ENCODE measurements at regions not wholly inside any gene's neighbourhood (a gene's known extent, or its start where the extent isn't known, plus 50 kb on each side); places are given as distances from the start of the nearest gene placed in this dataset.

DNA sequence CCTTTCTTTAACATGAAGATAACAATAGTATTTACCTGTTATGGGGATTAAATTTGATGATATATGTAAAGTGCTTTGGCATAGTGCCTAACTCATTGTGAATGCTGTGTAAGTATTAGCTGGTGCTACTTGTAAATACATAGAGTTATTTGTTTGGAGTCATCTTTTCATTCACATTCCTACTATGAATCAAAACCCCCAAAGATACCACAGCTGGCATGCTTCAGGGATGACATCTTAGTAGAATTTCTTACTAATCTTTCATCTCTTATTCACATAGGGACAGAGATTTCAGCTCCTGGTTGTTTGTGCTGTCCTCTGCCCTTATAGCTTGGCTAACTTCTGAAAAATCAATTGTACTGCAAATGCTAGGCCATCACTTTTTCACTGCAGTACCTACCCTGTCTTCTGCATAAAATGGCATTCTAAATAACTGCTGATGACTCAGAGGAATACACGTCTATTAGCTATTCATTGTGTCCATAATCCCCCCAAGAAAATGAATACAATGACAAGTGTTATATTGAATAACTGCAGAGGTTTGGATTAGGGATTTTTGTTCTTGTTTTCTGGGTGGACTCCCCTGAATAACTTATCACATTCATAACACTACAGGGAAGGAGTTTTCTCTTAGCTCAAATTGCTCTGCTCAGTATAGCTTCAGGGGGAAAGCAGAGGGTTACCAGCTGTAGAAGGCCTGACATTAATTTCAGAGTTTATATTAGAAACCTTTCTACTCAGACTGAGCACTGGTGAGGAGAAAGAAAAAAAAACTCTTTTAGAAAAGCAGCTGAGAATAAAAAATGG is 192.2 kb upstream of the C9orf72 start:
- Histone ChIP-seq H3K4me1 (peaks cover 5% of the 10 kb centered on the region), H3F3A (ENCODE audit: low read depth) (no peaks in the 10 kb centered on the region), H3K4me3 (no peak overlapping the region), H3K79me2 (ENCODE audit: low read depth) (no peaks in the 10 kb centered on the region), H3K27me3 (no peaks in the 10 kb centered on the region), H3K9me3 (ENCODE audit: low read depth) (no peaks in the 10 kb centered on the region), H3K4me2 (no peak overlapping the region), H3K27ac (no peak overlapping the region), H3K9ac (no peak overlapping the region), H4K20me1 (ENCODE audit: low read depth) (no peaks in the 10 kb centered on the region), H2AFZ (replicated peaks) (no peak overlapping the region), H3K36me3 (no peaks in the 10 kb centered on the region)
- peaks cover 9% of the 10 kb centered on the region for H3K27me3 Mint-ChIP-seq (ENCODE audit: insufficient read depth, low read depth)
- no peak for DNase-seq (ENCODE audit: low spot score)
- peaks cover 38% of the 10 kb centered on the region for H3K4me1 Mint-ChIP-seq
- no peaks in the 10 kb centered on the region for H3K36me3 Mint-ChIP-seq
- peaks cover 2% of the 10 kb centered on the region for H3K9me3 Mint-ChIP-seq
- TF ChIP-seq EZH2 (IDR thresholded peaks at IDR 0.05): no peak
- TF ChIP-seq EZH2phosphoT487 (IDR thresholded peaks at IDR 0.05): no peak
- TF ChIP-seq, protein P1, sequence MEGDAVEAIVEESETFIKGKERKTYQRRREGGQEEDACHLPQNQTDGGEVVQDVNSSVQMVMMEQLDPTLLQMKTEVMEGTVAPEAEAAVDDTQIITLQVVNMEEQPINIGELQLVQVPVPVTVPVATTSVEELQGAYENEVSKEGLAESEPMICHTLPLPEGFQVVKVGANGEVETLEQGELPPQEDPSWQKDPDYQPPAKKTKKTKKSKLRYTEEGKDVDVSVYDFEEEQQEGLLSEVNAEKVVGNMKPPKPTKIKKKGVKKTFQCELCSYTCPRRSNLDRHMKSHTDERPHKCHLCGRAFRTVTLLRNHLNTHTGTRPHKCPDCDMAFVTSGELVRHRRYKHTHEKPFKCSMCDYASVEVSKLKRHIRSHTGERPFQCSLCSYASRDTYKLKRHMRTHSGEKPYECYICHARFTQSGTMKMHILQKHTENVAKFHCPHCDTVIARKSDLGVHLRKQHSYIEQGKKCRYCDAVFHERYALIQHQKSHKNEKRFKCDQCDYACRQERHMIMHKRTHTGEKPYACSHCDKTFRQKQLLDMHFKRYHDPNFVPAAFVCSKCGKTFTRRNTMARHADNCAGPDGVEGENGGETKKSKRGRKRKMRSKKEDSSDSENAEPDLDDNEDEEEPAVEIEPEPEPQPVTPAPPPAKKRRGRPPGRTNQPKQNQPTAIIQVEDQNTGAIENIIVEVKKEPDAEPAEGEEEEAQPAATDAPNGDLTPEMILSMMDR (IDR thresholded peaks at IDR 0.05): no peak
- H3K27ac Mint-ChIP-seq: peak overlapping the region; percentile 93
- no peak overlapping the region for H3K4me3 Mint-ChIP-seq

DNA sequence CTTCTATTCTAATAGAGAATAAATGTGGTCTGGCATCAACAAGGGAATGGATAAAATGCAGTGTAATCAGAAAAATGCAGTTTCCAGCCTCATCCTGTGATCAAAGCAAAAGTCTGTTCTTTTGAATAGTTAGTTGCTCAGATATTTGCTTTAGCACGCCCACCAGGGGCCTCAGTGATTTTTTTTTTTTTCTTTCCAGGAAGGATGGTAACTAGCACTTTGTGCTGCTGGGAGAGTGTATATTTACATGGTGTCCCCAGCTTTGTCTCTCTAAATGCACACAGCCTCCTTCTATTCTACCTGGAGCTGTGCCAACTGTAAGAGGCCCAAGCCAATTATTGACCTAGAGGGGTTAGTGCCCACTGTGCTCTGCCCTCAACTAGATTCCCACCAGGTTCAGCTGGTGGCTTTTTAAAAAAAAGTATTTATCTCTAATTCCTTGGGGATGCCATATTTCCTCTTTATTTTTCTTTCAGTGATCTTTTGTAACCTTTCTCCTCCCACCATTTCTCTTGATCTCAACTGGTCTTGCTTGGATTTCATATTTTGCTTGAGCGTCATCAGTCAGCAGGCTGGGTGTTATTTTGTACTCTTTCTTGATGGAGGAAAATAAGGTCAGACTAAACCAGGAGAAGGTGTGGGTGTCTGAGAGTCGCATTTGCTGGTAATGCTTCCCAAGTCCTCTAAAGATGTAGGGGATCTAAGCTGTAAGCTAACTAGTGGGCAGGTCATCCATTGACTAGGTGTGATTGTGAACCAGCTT is 193.0 kb upstream of the C9orf72 start:
- peaks cover 38% of the 10 kb centered on the region for H3K4me1 Mint-ChIP-seq
- Histone ChIP-seq H3K36me3 (no peaks in the 10 kb centered on the region), H3K27me3 (no peaks in the 10 kb centered on the region), H4K20me1 (ENCODE audit: low read depth) (no peaks in the 10 kb centered on the region), H3F3A (ENCODE audit: low read depth) (no peaks in the 10 kb centered on the region), H3K9me3 (ENCODE audit: low read depth) (no peaks in the 10 kb centered on the region), H3K4me3 (no peak overlapping the region), H3K79me2 (ENCODE audit: low read depth) (no peaks in the 10 kb centered on the region), H2AFZ (replicated peaks) (no peak overlapping the region), H3K27ac (no peak overlapping the region), H3K4me2 (no peak overlapping the region), H3K9ac (no peak overlapping the region), H3K4me1 (peaks cover 5% of the 10 kb centered on the region)
- H3K27me3 Mint-ChIP-seq (ENCODE audit: insufficient read depth, low read depth): peaks cover 8% of the 10 kb centered on the region
- no peak for DNase-seq (ENCODE audit: low spot score)
- H3K36me3 Mint-ChIP-seq: no peaks in the 10 kb centered on the region
- no peak for TF ChIP-seq EZH2 (IDR thresholded peaks at IDR 0.05)
- TF ChIP-seq EZH2phosphoT487 (IDR thresholded peaks at IDR 0.05): no peak
- TF ChIP-seq, protein P1 (IDR thresholded peaks at IDR 0.05): no peak
- peak overlapping the region; percentile 39 for H3K27ac Mint-ChIP-seq
- no peak overlapping the region for H3K4me3 Mint-ChIP-seq
- peaks cover 2% of the 10 kb centered on the region for H3K9me3 Mint-ChIP-seq

DNA sequence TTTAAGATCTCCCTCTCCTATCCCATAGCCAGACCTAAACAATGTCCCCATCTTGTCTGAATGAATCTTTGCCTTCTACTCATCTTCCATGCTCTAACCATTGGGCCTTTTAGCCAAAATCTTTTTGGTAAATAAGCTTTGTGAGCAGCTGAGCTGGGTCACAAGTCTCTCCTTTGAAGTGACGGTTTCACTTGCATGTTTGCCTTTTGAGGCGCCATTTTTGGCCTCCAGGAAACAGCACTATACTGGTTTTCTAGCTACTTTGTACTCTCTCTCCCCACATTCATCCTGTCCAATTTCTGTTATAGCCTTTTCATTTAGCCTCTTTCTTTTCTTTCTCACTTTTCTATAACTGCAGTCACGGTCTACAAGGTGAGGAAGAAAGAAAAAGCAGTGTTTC is 195.5 kb upstream of the C9orf72 start:
- H3K4me1 Mint-ChIP-seq: peaks cover 24% of the 10 kb centered on the region
- no peaks in the 10 kb centered on the region for H3F3A ChIP-seq (ENCODE audit: low read depth)
- no peak overlapping the region for H3K4me3 ChIP-seq
- H3K27me3 ChIP-seq: no peaks in the 10 kb centered on the region
- H3K4me1 ChIP-seq: peaks cover 16% of the 10 kb centered on the region
- H3K36me3 ChIP-seq: no peaks in the 10 kb centered on the region
- H3K36me3 Mint-ChIP-seq: no peaks in the 10 kb centered on the region
- no peak overlapping the region for H3K4me3 Mint-ChIP-seq
- H3K79me2 ChIP-seq (ENCODE audit: low read depth): no peaks in the 10 kb centered on the region
- H3K4me2 ChIP-seq: no peak overlapping the region
- H3K27ac ChIP-seq: no peak overlapping the region
- no peaks in the 10 kb centered on the region for H4K20me1 ChIP-seq (ENCODE audit: low read depth)
- no peak for DNase-seq (ENCODE audit: low spot score)
- no peak overlapping the region for H3K27ac Mint-ChIP-seq
- no peak overlapping the region for H3K9ac ChIP-seq
- peaks cover 2% of the 10 kb centered on the region for H3K27me3 Mint-ChIP-seq (ENCODE audit: insufficient read depth, low read depth)
- H3K9me3 Mint-ChIP-seq: peaks cover 2% of the 10 kb centered on the region
- H3K9me3 ChIP-seq (ENCODE audit: low read depth): no peaks in the 10 kb centered on the region
- no peak overlapping the region for H2AFZ ChIP-seq (replicated peaks)
- TF ChIP-seq, protein P1 (IDR thresholded peaks at IDR 0.05): no peak
- no peak for TF ChIP-seq EZH2 (IDR thresholded peaks at IDR 0.05)
- no peak for TF ChIP-seq EZH2phosphoT487 (IDR thresholded peaks at IDR 0.05)

All from neural progenitor cell (in vitro differentiated cells).